Kidney (tissue), 13 donors: ENCODE measurements at regions not wholly inside any gene's neighbourhood (a gene's known extent, or its start where the extent isn't known, plus 50 kb on each side); places are given as distances from the start of the nearest gene placed in this dataset.

Source experiments
- DNase-seq, 5 donors: peaks; one replicate each; pipeline ENCODE4 v3.0.0-alpha.2; 2013 to 2020
- FAIRE-seq: peaks from 2 replicates; lab custom pipeline; 2012; peaks lifted over from hg19 to GRCh38; lab: Jason Lieb, UNC
- H3K27ac ChIP-seq, 2 donors: one replicate each; pipeline ENCODE4 v1.7.0; 2013; ENCODE audit warnings: low read depth in 2 of 2, low read length in 2 of 2, inconsistent platforms in 1 of 2
- H3K27me3 ChIP-seq: one replicate; pipeline ENCODE4 v1.7.1; 2013; ENCODE audit warnings: low read length, inconsistent platforms; ENCODE audit not compliant: control insufficient read depth, insufficient read depth
- H3K36me3 ChIP-seq, 3 donors: one replicate each; pipeline versions ENCODE4 v1.7.0 to v1.7.1; 2013; ENCODE audit warnings: low read length in 3 of 3, control low read depth in 1 of 3, inconsistent platforms in 1 of 3; ENCODE audit not compliant: insufficient read depth in 3 of 3, control insufficient read depth in 2 of 3
- H3K4me1 ChIP-seq, 3 donors: one replicate each; pipeline versions ENCODE4 v1.7.0 to v1.7.1; 2013; ENCODE audit warnings: low read length in 3 of 3, inconsistent platforms in 1 of 3, low read depth in 1 of 3; ENCODE audit not compliant: control insufficient read depth in 2 of 3, insufficient read depth in 2 of 3
- H3K4me3 ChIP-seq, 3 donors: one replicate each; pipeline versions ENCODE4 v1.7.0 to v1.8.1; 2013; ENCODE audit warnings: low read length in 3 of 3, control low read depth in 1 of 3, inconsistent platforms in 1 of 3
- H3K9ac ChIP-seq, 3 donors: one replicate each; pipeline versions ENCODE4 v1.7.0 to v1.7.1; 2013; ENCODE audit warnings: low read length in 3 of 3, control low read depth in 1 of 3, inconsistent platforms in 1 of 3
- H3K9me3 ChIP-seq, 3 donors: one replicate each; pipeline versions ENCODE4 v1.7.0 to v1.7.1; 2013; ENCODE audit warnings: low read length in 3 of 3, control low read depth in 1 of 3, inconsistent platforms in 1 of 3; ENCODE audit not compliant: control insufficient read depth in 2 of 3, insufficient read depth in 1 of 3
- CTCF ChIP-seq: IDR thresholded peaks from 3 replicates; pipeline ENCODE4 v1.5.1; 2012; ENCODE audit warnings: mild to moderate bottlenecking, moderate library complexity, borderline replicate concordance; ENCODE audit not compliant: insufficient read depth; ENCODE audit errors: extremely low read depth
- intact Hi-C: fragments of 100-400 bp; cut with DNase I; formaldehyde crosslinking; loops from one replicate; pipeline ENCODE4 v1.11.1; 2022
- donor health status: control.
- donor health status: control.
- donor health status: control.
- donor health status: control.
- donor health status: control.
- donor health status: DM: yes; HTN: yes; CAD: no.
- donor health status: Normal renal cell carcinoma (clear cell type).

GRCh38 chr10:133032976-133033741 is 54.6 kb upstream of the ADGRA1 start:
- FAIRE-seq (no peak), DNase-seq (no peak)
- Histone ChIP-seq H3K27ac (no peak overlapping the region), H3K27me3 (no peaks in the 10 kb centered on the region), H3K9me3 (no peaks in the 10 kb centered on the region), H3K4me3 (no peak overlapping the region), H3K9ac (no peak overlapping the region), H3K4me1 (no peaks in the 10 kb centered on the region), H3K36me3 (no peaks in the 10 kb centered on the region)
- TF ChIP-seq CTCF, result no peak
- intact Hi-C loops, result no loop called here

- no peak for TF ChIP-seq CTCF
- H3K9me3 ChIP-seq, result no peaks in the 10 kb centered on the region
- no peak for FAIRE-seq
- no peak overlapping the region for H3K4me3 ChIP-seq
- no peaks in the 10 kb centered on the region for H3K36me3 ChIP-seq
- no peak for DNase-seq
- H3K9ac ChIP-seq, result no peak overlapping the region
- intact Hi-C loops, result no loop called here
- no peaks in the 10 kb centered on the region for H3K27me3 ChIP-seq
- H3K4me1 ChIP-seq, result no peaks in the 10 kb centered on the region
- no peak overlapping the region for H3K27ac ChIP-seq
Observed at GRCh38 chr10:133032231-133032630, 55.5 kb upstream of the ADGRA1 start.

- H3K27ac ChIP-seq, result no peak overlapping the region
- intact Hi-C loops, result no loop called here
- no peak for TF ChIP-seq CTCF
- H3K27me3 ChIP-seq, result no peaks in the 10 kb centered on the region
- H3K4me3 ChIP-seq, result no peak overlapping the region
- no peaks in the 10 kb centered on the region for H3K36me3 ChIP-seq
- H3K9me3 ChIP-seq, result no peaks in the 10 kb centered on the region
- FAIRE-seq (no peak), DNase-seq (no peak)
- no peaks in the 10 kb centered on the region for H3K4me1 ChIP-seq
- H3K9ac ChIP-seq, result no peak overlapping the region
Observed at GRCh38 chr10:133031541-133032125, 56.1 kb upstream of the ADGRA1 start.
